Loucy (cell line): ENCODE measurements at regions not wholly inside any gene's neighbourhood (a gene's known extent, or its start where the extent isn't known, plus 50 kb on each side); places are given as distances from the start of the nearest gene placed in this dataset.

Experiments
- H2AFZ ChIP-seq: fragments of 200-600 bp; sonication (generic); 2 replicates; pipeline ENCODE4 v1.6.0; 2016; ENCODE audit warnings: antibody characterized with exemption, mild to moderate bottlenecking, low read length, moderate library complexity
- H3F3A ChIP-seq: fragments of 200-600 bp; 2 replicates; pipeline ENCODE4 v1.6.0; 2016; ENCODE audit warnings: antibody characterized with exemption, low read depth, mild to moderate bottlenecking
- H3K27me3 ChIP-seq: fragments of 200-600 bp; sonication (generic); 2 replicates; pipeline ENCODE4 v1.6.1; 2014; ENCODE audit warnings: low read length, mild to moderate bottlenecking; ENCODE audit not compliant: insufficient read depth, poor library complexity, severe bottlenecking
- H3K36me3 ChIP-seq: fragments of 200-600 bp; sonication (generic); 2 replicates; pipeline ENCODE4 v1.6.1; 2016; ENCODE audit warnings: low read length; ENCODE audit not compliant: insufficient read depth
- H3K4me1 ChIP-seq: fragments of 200-600 bp; sonication (generic); 2 replicates; pipeline ENCODE4 v1.5.1; 2014; ENCODE audit warnings: low read length, mild to moderate bottlenecking; ENCODE audit not compliant: insufficient read depth, poor library complexity, severe bottlenecking
- H3K4me2 ChIP-seq: fragments of 200-600 bp; sonication (generic); 2 replicates; pipeline ENCODE4 v1.6.0; 2014; ENCODE audit warnings: antibody characterized with exemption, low read length, low read depth, mild to moderate bottlenecking; ENCODE audit not compliant: poor library complexity, severe bottlenecking
- H3K4me3 ChIP-seq: fragments of 200-600 bp; sonication (generic); 2 replicates; pipeline ENCODE4 v1.5.1; 2014; ENCODE audit warnings: low read length, mild to moderate bottlenecking, mixed read lengths; ENCODE audit not compliant: poor library complexity, severe bottlenecking
- H3K79me2 ChIP-seq: fragments of 200-600 bp; sonication (generic); 2 replicates; pipeline ENCODE4 v1.6.1; 2014; ENCODE audit warnings: low read length; ENCODE audit not compliant: insufficient read depth
- H3K9ac ChIP-seq: fragments of 200-600 bp; sonication (generic); 2 replicates; pipeline ENCODE4 v1.6.0; 2014; ENCODE audit warnings: mild to moderate bottlenecking, low read depth, low read length, moderate library complexity; ENCODE audit not compliant: poor library complexity, severe bottlenecking
- H3K9me2 ChIP-seq: fragments of 200-600 bp; sonication (generic); replicated peaks from 2 replicates; pipeline ENCODE4 v1.6.1; 2016; ENCODE audit warnings: low read depth, low read length, mixed read lengths
- H3K9me3 ChIP-seq: fragments of 200-600 bp; sonication (generic); 2 replicates; pipeline ENCODE4 v1.6.1; 2014; ENCODE audit warnings: mild to moderate bottlenecking, antibody characterized with exemption, low read length, low read depth; ENCODE audit not compliant: insufficient read depth
- H4K20me1 ChIP-seq: fragments of 200-600 bp; sonication (generic); 2 replicates; pipeline ENCODE4 v1.6.0; 2014; ENCODE audit warnings: antibody characterized with exemption, low read length, mild to moderate bottlenecking; ENCODE audit not compliant: insufficient read depth, poor library complexity, severe bottlenecking
- EZH2phosphoT487 ChIP-seq: fragments of 200-600 bp; IDR thresholded peaks from 2 replicates; pipeline ENCODE4 v1.6.1; 2018; ENCODE audit warnings: antibody characterized with exemption, mild to moderate bottlenecking, moderate library complexity, borderline replicate concordance
- TF ChIP-seq, protein P1 (sequence below): fragments of 200-600 bp; sonication (generic); conservative IDR thresholded peaks from 2 replicates; pipeline ENCODE4 v1.5.1; 2014; ENCODE audit warnings: mild to moderate bottlenecking, antibody characterized with exemption, low read length

DNA sequence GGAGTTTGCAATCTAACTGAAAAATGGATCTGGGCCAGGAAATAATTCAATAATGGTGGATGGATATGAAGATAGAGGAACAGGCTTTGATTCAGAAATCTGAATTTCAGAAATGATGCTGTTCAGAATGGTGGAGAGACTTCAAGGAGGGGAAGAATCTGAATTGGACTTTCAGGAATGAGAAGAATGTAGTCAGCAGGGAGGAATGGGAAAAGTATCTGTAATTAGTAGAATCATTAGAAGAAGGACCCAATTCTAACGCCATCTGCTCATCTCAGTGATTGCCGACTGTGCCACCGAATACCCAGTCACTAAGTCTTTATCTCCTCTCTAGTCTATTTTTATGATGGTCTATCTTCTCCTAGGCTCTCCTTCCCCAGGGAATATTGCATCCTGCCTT, 363.2 kb downstream of the GALC start:
- Histone ChIP-seq H3K4me3 (no peak overlapping the region), H3F3A (no peaks in the 10 kb centered on the region), H3K4me2 (no peak overlapping the region), H4K20me1 (no peaks in the 10 kb centered on the region), H3K9me3 (no peaks in the 10 kb centered on the region), H3K9ac (no peak overlapping the region), H3K79me2 (no peaks in the 10 kb centered on the region), H3K9me2 (no peaks in the 10 kb centered on the region), H3K27me3 (no peaks in the 10 kb centered on the region), H3K36me3 (no peaks in the 10 kb centered on the region), H2AFZ (no peak overlapping the region), H3K4me1 (no peaks in the 10 kb centered on the region)
- TF ChIP-seq, protein P1, sequence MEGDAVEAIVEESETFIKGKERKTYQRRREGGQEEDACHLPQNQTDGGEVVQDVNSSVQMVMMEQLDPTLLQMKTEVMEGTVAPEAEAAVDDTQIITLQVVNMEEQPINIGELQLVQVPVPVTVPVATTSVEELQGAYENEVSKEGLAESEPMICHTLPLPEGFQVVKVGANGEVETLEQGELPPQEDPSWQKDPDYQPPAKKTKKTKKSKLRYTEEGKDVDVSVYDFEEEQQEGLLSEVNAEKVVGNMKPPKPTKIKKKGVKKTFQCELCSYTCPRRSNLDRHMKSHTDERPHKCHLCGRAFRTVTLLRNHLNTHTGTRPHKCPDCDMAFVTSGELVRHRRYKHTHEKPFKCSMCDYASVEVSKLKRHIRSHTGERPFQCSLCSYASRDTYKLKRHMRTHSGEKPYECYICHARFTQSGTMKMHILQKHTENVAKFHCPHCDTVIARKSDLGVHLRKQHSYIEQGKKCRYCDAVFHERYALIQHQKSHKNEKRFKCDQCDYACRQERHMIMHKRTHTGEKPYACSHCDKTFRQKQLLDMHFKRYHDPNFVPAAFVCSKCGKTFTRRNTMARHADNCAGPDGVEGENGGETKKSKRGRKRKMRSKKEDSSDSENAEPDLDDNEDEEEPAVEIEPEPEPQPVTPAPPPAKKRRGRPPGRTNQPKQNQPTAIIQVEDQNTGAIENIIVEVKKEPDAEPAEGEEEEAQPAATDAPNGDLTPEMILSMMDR = no peak
- no peak for TF ChIP-seq EZH2phosphoT487

DNA sequence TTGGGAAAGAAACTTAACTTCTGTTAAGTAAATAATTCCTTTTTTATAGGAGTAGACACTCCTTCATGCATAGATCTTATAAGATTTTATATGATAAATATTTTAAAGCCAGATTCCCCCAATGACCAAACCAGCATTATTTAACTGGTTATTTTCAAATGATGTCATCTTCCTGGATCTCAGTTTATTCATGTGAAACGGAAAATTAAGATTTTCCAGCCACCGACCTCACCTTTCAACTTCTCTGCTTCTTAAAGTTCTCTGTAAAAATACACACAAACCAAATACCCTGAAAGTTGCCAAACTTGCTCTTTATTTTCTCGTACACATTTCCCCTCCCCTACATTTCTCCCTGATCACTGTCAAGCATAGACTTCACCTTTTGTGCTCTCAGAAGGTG, 364.2 kb downstream of the GALC start:
- TF ChIP-seq EZH2phosphoT487 = no peak
- TF ChIP-seq, protein P1 = no peak
- H3K4me3 ChIP-seq = no peak overlapping the region
- H3K9me2 ChIP-seq = no peaks in the 10 kb centered on the region
- no peaks in the 10 kb centered on the region for H4K20me1 ChIP-seq
- H3F3A ChIP-seq = no peaks in the 10 kb centered on the region
- H2AFZ ChIP-seq = no peak overlapping the region
- H3K36me3 ChIP-seq = no peaks in the 10 kb centered on the region
- H3K9me3 ChIP-seq = no peaks in the 10 kb centered on the region
- no peak overlapping the region for H3K4me2 ChIP-seq
- no peaks in the 10 kb centered on the region for H3K79me2 ChIP-seq
- no peak overlapping the region for H3K9ac ChIP-seq
- no peaks in the 10 kb centered on the region for H3K27me3 ChIP-seq
- H3K4me1 ChIP-seq = no peaks in the 10 kb centered on the region

DNA sequence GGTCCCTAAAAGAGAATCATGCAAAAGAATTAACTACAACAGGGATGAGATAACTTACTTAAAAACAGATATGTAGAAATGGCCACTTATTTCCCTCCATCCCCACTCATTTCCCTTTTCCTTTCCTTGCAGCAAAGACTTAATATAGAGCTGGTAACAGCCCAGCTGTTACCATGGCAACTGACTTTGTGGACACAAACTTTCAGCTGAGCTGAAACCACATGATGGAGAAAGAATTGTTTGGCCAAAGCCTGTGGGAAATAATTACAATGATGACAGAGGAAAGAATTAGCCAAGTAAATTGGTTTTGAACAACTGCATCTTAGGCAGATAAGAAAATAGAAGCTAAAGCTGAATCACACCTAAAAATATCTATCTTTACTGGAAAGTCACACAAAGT, 364.9 kb downstream of the GALC start:
- Histone ChIP-seq H3K9me3 (no peaks in the 10 kb centered on the region), H3K9ac (no peak overlapping the region), H3K4me3 (no peak overlapping the region), H3K9me2 (no peaks in the 10 kb centered on the region), H3K4me1 (no peaks in the 10 kb centered on the region), H2AFZ (no peak overlapping the region), H4K20me1 (no peaks in the 10 kb centered on the region), H3K4me2 (no peak overlapping the region), H3F3A (no peaks in the 10 kb centered on the region), H3K79me2 (no peaks in the 10 kb centered on the region), H3K27me3 (no peaks in the 10 kb centered on the region), H3K36me3 (no peaks in the 10 kb centered on the region)
- TF ChIP-seq EZH2phosphoT487 = no peak
- TF ChIP-seq, protein P1 = no peak
